ENCODE measurements at regions not wholly inside any gene's neighbourhood (a gene's known extent, or its start where the extent isn't known, plus 50 kb on each side); places are given as distances from the start of the nearest gene placed in this dataset.
A peak's percentile ranks its signal among the peaks of the same experiment; 100 is the strongest.

DNA sequence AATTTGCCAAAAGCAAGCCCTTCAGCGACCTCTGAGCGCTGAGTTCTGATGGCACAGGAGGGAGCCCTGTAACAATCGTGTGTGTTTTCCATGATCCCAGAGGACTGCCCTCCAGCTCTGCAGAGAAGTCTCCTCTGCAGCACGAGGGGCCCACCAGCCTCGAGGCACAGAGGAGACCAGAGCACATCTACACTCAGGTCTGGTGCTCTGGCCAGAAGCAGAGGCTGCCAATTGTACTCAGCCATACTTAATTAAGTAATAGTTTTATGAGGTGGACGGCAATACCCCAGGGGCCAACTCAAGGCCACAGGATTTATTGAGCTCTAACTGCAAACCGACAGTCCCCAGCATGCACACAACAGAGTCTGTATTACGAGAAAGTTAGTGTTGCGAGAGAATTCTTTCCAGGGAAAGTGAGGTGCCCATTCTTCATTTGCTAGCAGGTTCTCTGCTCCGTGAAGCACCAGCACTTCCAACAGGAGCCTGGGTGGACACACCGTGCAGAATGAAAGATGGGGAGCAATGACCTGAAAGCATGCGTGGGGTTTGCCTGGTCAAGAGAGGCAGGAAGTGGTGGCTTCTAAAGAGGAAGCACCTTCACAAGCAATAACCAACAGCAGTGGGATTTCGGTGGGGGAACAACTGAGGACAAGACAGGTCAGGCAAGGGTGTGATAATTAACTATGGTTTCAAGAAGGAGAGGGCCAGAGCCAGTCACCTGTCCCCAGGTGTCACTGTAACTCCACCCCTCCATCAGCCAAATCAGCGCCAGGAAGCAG lies 92.8 kb upstream of the FOXC1 start:
- no peak for DNase-seq

GRCh38 chr6:1518855-1519254 lies 90.9 kb upstream of the FOXC1 start:
- no peak for DNase-seq

DNA sequence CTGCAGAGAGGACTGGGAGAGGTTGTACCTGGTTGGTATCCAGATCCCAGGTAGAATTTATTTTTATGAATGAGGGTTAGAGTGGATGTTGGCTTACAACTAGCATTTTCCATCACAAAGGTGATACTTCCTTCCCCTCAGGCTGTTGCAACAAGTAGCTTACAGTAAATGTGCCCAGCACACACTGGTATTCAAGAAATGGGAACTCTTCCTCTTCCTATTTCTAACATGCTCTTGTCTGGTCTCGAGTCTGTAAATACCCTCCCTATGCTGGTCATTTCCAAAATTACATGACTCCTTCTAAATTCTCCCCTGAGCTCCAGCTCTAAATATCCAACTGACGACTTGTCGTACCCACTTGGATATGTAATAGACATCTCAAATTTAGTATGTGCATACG lies 90.1 kb upstream of the FOXC1 start:
- no peak for DNase-seq

DNA sequence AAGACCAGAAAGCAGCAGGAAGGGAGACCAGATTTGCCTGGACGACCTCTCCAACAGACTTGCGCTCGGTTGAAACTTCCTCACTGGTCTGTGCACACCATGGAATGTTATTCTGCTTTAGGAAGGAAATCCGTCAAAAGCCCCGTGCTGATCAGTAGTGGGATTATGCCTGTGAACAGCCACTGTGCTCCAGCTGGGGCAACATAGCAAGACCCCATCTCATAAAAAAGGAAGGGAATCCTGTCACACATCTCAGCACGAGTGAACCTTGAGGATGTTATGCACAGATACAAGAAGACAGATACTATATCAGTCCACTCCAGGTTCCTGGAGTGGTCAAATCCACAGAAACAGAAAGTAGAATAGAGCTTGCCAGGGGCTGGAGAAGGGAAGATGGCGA lies 86.9 kb upstream of the FOXC1 start:
- no peak for DNase-seq

DNA sequence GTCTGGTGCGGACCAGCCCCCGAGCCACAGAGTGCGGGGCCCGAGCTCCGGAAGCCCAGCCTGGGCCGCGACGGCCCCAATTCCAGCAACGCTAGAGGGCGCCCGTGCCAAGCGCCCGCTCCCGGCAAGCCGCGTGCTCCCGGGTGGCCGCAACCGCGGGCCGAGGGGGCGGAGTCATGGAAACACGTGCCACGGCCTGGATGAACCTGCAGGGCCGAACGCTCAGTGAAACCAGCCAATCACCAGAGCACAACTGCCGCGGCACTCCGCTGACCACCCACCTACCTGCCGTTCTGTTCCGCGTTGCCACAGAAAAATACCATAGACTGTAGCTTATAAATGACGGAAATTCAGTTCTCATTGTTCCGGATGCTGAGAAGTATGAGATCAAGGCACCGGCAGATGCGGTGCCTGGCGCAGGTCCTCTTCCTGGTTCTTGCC lies 85.7 kb upstream of the FOXC1 start:
- peak; percentile 6 to 60 for DNase-seq

DNA sequence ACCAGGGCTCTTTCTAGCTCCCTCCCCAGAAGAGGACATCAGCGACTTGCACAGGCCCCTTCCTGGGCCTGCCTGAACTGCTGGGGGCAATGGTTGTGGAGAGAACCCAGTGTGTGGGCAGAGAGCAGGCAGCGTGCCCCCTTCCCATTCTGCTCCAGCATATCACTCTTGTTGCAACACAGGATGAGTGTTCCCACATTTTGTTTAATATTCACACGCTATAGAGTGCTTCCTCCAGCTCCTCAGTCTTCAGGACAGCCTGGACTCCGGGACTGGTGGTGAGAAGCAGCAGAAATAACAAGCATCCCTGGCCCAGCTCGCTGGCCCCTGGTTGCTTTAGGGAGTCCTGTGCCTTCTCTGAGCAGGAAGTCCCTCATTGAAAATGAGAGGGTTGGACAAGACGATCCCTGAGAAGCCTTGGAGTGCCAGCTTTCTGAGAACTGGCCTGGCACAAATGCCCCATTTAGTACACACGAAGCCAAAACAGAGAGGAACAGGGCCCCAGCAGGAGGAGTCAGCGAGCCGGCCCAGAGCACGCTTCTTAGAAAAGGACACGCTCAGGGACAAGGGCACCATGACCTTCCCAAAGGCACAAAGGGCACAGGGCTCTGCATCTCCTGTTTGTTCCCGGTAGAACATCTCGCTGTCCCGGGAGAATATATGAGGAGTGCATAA lies 84.2 kb upstream of the FOXC1 start:
- DNase-seq: no peak

- DNase-seq: no peak
Measured at GRCh38 chr6:1526398-1527072, 83.2 kb upstream of the FOXC1 start.

DNA sequence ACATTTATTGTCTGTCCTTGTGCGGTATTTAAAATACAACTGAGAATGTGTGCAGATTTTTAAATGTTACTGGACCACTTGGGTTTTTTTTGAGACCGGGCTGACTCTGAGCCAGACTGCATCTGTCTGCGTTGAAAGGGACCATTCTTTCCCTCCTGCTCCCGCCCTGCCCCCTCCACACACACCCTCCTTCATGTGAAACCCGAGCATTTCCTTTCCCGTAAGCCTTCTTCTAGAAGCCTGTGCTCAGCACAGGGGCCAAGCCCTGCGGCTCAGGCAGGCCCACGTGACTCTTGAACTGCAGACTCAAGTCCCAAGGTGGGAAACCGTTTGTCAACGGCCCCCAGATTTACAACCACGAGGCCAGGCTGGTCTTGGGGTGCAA lies 82.7 kb upstream of the FOXC1 start:
- no peak for DNase-seq

GRCh38 chr6:1535295-1535694 lies 74.4 kb upstream of the FOXC1 start:
- DNase-seq: no peak

GRCh38 chr6:1536526-1537429 lies 72.9 kb upstream of the FOXC1 start:
- DNase-seq: no peak

DNA sequence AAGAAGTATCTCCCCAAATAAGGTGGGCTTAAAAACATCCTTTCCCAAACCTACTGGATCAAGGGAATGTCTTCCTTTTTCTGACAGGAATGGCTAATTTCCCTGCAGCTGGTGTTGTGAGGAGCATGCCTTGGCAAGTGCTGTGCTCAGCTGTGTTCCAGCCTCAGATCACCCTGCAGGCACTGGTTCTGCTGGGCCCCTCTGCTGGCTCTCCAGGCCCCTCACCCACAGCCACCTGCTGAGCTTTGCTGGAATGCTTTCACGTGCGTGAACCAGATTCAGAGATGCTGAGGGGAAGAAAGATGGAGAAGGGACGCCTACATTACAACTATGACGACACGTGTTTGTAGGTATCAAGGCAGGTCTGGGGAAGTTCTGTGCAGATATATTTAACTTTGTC lies 71.3 kb upstream of the FOXC1 start:
- no peak for DNase-seq

GRCh38 chr6:1538810-1539478 lies 70.8 kb upstream of the FOXC1 start:
- no peak for DNase-seq

DNA sequence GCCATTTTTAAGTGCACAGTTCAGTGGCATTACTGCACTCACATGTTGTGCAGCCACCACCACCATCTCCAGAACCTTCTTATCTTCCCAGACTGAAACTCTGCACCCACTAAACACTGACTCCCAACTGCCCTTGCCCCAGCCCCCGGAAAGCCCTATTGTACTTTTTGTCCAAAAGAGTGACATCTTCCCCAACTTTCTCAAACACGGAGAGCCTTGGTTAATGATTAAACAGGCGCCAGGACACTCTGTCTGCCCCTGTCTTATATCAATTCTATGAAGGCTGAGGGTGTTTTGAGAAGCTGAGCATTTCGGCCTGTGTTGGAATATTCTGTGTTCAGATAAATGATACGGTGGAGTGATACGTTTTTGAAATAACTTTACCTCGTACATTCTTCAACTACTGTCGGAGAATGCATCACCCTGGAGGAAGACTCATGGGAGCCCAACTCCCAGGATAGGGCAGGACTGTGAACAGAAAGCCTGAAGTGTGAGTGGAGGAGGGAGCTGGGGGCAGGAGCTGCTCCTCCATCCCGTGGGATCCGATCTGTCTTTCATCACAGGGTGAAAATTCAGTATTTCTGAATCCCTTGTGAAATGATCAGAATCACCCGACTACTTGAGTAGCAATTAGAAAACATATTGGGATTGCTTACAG lies 68.7 kb upstream of the FOXC1 start:
- DNase-seq: no peak

GRCh38 chr6:1542335-1542734 lies 67.4 kb upstream of the FOXC1 start:
- no peak for DNase-seq

GRCh38 chr6:1542764-1543163 lies 67.0 kb upstream of the FOXC1 start:
- DNase-seq: no peak

- no peak for DNase-seq
Measured at GRCh38 chr6:1544000-1544399, 65.7 kb upstream of the FOXC1 start.

DNA sequence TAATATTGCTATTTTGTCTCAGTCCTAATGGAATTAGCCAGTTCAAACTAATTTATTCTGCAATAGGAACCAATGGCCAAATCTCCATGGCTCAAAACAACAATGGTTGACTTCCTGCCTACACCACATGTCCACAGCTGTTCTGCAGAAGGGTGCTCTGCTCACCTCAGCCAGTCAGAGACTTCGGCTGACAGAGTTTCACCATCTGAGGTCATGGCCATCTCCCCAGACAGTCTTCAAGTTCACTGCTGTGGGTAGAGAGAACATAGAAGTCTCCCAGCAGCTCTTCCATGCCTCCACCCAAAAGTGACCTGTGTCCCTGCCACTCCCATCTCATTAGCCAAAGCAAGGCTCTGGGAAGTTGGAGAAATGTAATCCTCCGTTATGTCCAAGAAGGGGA lies 65.1 kb upstream of the FOXC1 start:
- DNase-seq: no peak

DNA sequence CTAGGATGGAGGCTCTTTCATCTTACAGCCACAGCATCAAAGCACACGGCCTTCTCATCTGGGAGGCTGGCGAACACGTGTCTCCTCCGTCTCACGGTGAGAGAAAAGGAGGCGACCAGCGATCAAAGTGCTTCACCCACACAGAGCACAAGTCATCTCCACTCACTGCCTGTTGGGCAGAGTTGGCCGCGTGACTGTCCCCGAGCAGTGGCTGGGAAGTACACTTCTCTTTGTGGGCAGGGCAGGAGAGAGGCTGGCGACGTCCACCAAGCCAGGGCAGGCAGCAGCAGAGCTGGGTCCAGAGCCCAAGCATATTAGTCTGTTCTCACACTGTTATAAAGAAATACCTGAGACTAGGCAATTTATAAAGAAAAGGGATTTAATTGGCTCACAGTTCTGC lies 64.1 kb upstream of the FOXC1 start:
- DNase-seq: no peak

DNA sequence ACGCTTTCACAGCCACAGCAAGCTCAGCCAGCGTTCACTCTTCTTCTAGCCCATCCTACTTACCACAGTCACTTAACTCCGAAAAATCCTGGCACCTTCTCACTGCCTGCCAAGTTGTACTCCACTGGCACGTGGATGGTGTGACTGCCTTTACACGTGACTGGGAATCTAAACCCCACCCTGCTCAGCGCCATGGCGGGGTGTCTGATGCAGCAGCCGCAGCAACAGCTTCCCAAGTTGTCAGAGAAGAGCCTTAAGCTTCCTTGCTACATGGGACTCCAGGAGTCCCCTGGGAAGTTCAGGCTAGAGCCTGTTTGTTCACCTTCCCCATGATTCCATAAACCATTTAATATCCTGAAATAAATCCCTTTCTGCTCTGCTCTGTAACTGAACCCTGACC lies 61.9 kb upstream of the FOXC1 start:
- no peak for DNase-seq

DNA sequence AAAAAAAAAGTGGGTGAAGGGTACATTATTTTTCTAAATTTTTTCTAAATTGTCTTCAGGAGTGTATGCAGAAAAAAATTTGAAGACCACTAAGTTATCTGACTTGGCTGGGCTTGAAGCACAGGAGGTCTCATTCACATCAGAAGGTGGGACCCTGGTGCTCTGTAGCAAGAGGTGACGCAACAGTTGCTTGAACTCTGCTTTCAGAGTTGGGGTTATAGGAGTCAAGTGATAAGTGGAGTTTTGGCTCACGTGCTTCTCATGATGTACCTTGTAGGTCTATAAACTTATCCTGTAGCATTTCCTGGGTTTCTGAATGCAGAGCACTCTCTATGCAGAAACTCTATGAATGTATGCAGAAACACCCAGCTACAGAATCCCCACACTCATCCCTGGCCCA lies 58.5 kb upstream of the FOXC1 start:
- DNase-seq: no peak

DNA sequence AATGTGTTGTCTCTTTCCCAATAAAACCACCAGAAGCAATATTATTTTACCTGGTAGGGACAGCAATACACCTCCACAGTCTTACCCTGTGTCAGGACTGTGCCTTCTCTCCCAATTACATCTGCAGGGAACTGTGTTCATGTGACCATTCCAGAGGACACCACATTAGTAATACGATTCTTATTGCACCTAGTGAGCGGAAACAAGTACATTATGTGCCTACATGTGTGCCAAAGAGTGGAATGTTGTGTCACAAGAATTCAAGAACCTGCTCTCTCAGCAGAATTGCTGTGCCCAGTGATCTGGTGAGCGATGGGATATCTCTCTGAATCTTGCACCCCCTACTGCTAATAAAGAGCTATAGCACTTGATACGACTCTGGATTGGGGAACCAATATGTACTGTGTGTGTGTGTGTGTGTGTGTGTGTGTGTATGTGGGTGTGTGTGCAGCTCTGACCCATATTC lies 57.4 kb upstream of the FOXC1 start:
- peak; percentile 28 to 42 for DNase-seq

GRCh38 chr6:1553562-1554083 lies 56.1 kb upstream of the FOXC1 start:
- DNase-seq: peak; percentile 7 to 33
